ENCODE measurements at regions not wholly inside any gene's neighbourhood (a gene's known extent, or its start where the extent isn't known, plus 50 kb on each side); places are given as distances from the start of the nearest gene placed in this dataset.

- Histone ChIP-seq H3K4me3 (no peak overlapping the region), H3K4me1 (ENCODE audit: insufficient read depth) (no peaks in the 10 kb centered on the region), H3K36me3 (no peaks in the 10 kb centered on the region), H3K27ac (no peak overlapping the region), H3K9me3 (no peaks in the 10 kb centered on the region), H3K27me3 (no peaks in the 10 kb centered on the region)
- TF ChIP-seq EP300 (IDR thresholded peaks at IDR 0.05) (no peak), POLR2A (IDR thresholded peaks at IDR 0.05) (no peak)
- TF ChIP-seq, protein P1, sequence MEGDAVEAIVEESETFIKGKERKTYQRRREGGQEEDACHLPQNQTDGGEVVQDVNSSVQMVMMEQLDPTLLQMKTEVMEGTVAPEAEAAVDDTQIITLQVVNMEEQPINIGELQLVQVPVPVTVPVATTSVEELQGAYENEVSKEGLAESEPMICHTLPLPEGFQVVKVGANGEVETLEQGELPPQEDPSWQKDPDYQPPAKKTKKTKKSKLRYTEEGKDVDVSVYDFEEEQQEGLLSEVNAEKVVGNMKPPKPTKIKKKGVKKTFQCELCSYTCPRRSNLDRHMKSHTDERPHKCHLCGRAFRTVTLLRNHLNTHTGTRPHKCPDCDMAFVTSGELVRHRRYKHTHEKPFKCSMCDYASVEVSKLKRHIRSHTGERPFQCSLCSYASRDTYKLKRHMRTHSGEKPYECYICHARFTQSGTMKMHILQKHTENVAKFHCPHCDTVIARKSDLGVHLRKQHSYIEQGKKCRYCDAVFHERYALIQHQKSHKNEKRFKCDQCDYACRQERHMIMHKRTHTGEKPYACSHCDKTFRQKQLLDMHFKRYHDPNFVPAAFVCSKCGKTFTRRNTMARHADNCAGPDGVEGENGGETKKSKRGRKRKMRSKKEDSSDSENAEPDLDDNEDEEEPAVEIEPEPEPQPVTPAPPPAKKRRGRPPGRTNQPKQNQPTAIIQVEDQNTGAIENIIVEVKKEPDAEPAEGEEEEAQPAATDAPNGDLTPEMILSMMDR (IDR thresholded peaks at IDR 0.05): no peak
- 84 to 86% (median 85%) methylated on average over 11 of the region's 11 CpGs for WGBS, 3 donors
- no peak for DNase-seq
- intact Hi-C loops (cut with DNase I): no loop called here
Measured at GRCh38 chr10:71008150-71008549, 119.8 kb upstream of the PCBD1 start.

GRCh38 chr10:71009126-71009525, 120.8 kb upstream of the PCBD1 start:
- H3K36me3 ChIP-seq: no peaks in the 10 kb centered on the region
- H3K9me3 ChIP-seq: no peaks in the 10 kb centered on the region
- no peaks in the 10 kb centered on the region for H3K27me3 ChIP-seq
- WGBS, 3 donors: 57 to 72% (median 58%) methylated on average over 16 of the region's 16 CpGs
- H3K4me1 ChIP-seq (ENCODE audit: insufficient read depth): no peaks in the 10 kb centered on the region
- no peak for DNase-seq
- intact Hi-C loops (cut with DNase I): no loop called here
- no peak overlapping the region for H3K4me3 ChIP-seq
- TF ChIP-seq, protein P1 (IDR thresholded peaks at IDR 0.05): no peak
- TF ChIP-seq POLR2A (IDR thresholded peaks at IDR 0.05) (no peak), EP300 (IDR thresholded peaks at IDR 0.05) (no peak)
- H3K27ac ChIP-seq: no peak overlapping the region

GRCh38 chr10:71010730-71011129, 122.4 kb upstream of the PCBD1 start:
- intact Hi-C loops (cut with DNase I): no loop called here
- 49 to 62% (median 52%) methylated on average over 4 of the region's 4 CpGs for WGBS, 3 donors

GRCh38 chr10:71011141-71011540, 122.8 kb upstream of the PCBD1 start:
- 81 to 90% (median 87%) methylated on average over 3 of the region's 3 CpGs for WGBS, 3 donors
- Histone ChIP-seq H3K9me3 (no peaks in the 10 kb centered on the region), H3K36me3 (no peaks in the 10 kb centered on the region), H3K4me1 (ENCODE audit: insufficient read depth) (no peaks in the 10 kb centered on the region), H3K27ac (no peak overlapping the region), H3K4me3 (no peak overlapping the region), H3K27me3 (no peaks in the 10 kb centered on the region)
- TF ChIP-seq EP300 (IDR thresholded peaks at IDR 0.05): no peak
- TF ChIP-seq POLR2A (IDR thresholded peaks at IDR 0.05): no peak
- TF ChIP-seq, protein P1 (IDR thresholded peaks at IDR 0.05): no peak
- no peak for DNase-seq
- intact Hi-C loops (cut with DNase I): no loop called here

More at GRCh38 chr10:71010730-71011129, 122.4 kb upstream of the PCBD1 start:
- Histone ChIP-seq H3K27ac (no peak overlapping the region), H3K36me3 (no peaks in the 10 kb centered on the region), H3K9me3 (no peaks in the 10 kb centered on the region), H3K27me3 (no peaks in the 10 kb centered on the region), H3K4me1 (ENCODE audit: insufficient read depth) (no peaks in the 10 kb centered on the region), H3K4me3 (no peak overlapping the region)
- TF ChIP-seq, protein P1 (IDR thresholded peaks at IDR 0.05): no peak
- TF ChIP-seq EP300 (IDR thresholded peaks at IDR 0.05) (no peak), POLR2A (IDR thresholded peaks at IDR 0.05) (no peak)
- DNase-seq: no peak

Data from ovary (tissue), 7 donors.